CD14-positive monocyte (primary cell): ENCODE measurements at regions not wholly inside any gene's neighbourhood (a gene's known extent, or its start where the extent isn't known, plus 50 kb on each side); places are given as distances from the start of the nearest gene placed in this dataset.

Experiments used
- DNase-seq, 3 donors: peaks; one replicate each; pipeline ENCODE4 v3.0.0-alpha.2; 2011 to 2022
- H2AFZ ChIP-seq: 2 replicates; pipeline ENCODE4 v1.6.0; 2012; ENCODE audit warnings: mild to moderate bottlenecking, low read depth, low read length, inconsistent platforms; ENCODE audit not compliant: insufficient read depth, poor library complexity, severe bottlenecking
- H3K27ac ChIP-seq, 2 donors: 1 replicate in 1 of 2; 2 replicates in 1 of 2; pipeline ENCODE4 v1.5.1; 2012 to 2013; ENCODE audit warnings: low read length in 2 of 2, control low read depth in 1 of 2, inconsistent platforms in 1 of 2, low read depth in 1 of 2, mild to moderate bottlenecking in 1 of 2
- H3K27me3 ChIP-seq, 2 donors: one replicate each; pipeline versions ENCODE4 v1.6.0 to v1.6.1; 2011 to 2013; ENCODE audit warnings: low read length in 2 of 2; ENCODE audit not compliant: control insufficient read depth in 2 of 2, insufficient read depth in 2 of 2
- H3K36me3 ChIP-seq, 2 donors: replicated peaks in 1 of 2; 1 replicate in 1 of 2; 2 replicates in 1 of 2; pipeline versions ENCODE4 v1.5.1 to v1.6.1; 2012 to 2013; ENCODE audit warnings: low read length in 2 of 2, control low read depth in 1 of 2, inconsistent platforms in 1 of 2, mild to moderate bottlenecking in 1 of 2; ENCODE audit not compliant: insufficient read depth in 2 of 2, control insufficient read depth in 1 of 2
- H3K4me1 ChIP-seq, 2 donors: 1 replicate in 1 of 2; 2 replicates in 1 of 2; pipeline versions ENCODE4 v1.5.1 to v1.6.1; 2012 to 2013; ENCODE audit warnings: low read length in 2 of 2, control low read depth in 1 of 2, inconsistent platforms in 1 of 2, mild to moderate bottlenecking in 1 of 2, moderate library complexity in 1 of 2; ENCODE audit not compliant: insufficient read depth in 2 of 2, control insufficient read depth in 1 of 2
- H3K4me2 ChIP-seq: replicated peaks from 2 replicates; pipeline ENCODE3; 2012; ENCODE audit warnings: low read length, moderate library complexity, mild to moderate bottlenecking; ENCODE audit not compliant: poor library complexity, severe bottlenecking; ENCODE audit errors: extremely low read depth
- H3K4me3 ChIP-seq, 3 experiments: fragments of 200-600 bp in 1 of 3; sonication (generic) in 1 of 3; replicated peaks in 1 of 3; 1 replicate in 2 of 3; 2 replicates in 1 of 3; pipeline ENCODE4 v1.5.1; 2011 to 2013; ENCODE audit warnings: low read length in 3 of 3, mild to moderate bottlenecking in 3 of 3, control low read depth in 2 of 3, low read depth in 2 of 3, inconsistent platforms in 1 of 3, moderate library complexity in 1 of 3
- H3K79me2 ChIP-seq: 2 replicates; pipeline ENCODE4 v1.6.0; 2012; ENCODE audit warnings: mild to moderate bottlenecking, control low read depth, inconsistent platforms, low read length, moderate library complexity; ENCODE audit not compliant: insufficient read depth
- H3K9ac ChIP-seq: 2 replicates; pipeline ENCODE4 v1.6.0; 2017; ENCODE audit warnings: low read length, mild to moderate bottlenecking; ENCODE audit not compliant: insufficient read depth, poor library complexity, severe bottlenecking
- H3K9me3 ChIP-seq, 2 donors: replicated peaks in 1 of 2; 1 replicate in 1 of 2; 2 replicates in 1 of 2; pipeline versions ENCODE4 v1.5.1 to v1.6.1; 2012 to 2013; ENCODE audit warnings: low read length in 2 of 2, control low read depth in 1 of 2; ENCODE audit not compliant: control insufficient read depth in 1 of 2, insufficient read depth in 1 of 2
- H4K20me1 ChIP-seq: 2 replicates; pipeline ENCODE4 v1.6.0; 2012; ENCODE audit warnings: mild to moderate bottlenecking, low read length, control low read depth, moderate library complexity; ENCODE audit not compliant: insufficient read depth
- H3K27ac Mint-ChIP-seq, 7 donors: one replicate each; pipeline ENCODE4 v1.8.0; 2020; ENCODE audit warnings: mild to moderate bottlenecking in 7 of 7, mixed read lengths in 7 of 7, moderate library complexity in 6 of 7, inconsistent platforms in 2 of 7
- H3K27me3 Mint-ChIP-seq, 3 donors: one replicate each; pipeline ENCODE4 v1.8.0; 2021 to 2022; ENCODE audit warnings: low read depth in 3 of 3, mild to moderate bottlenecking in 3 of 3, mixed read lengths in 3 of 3, moderate library complexity in 3 of 3, inconsistent platforms in 1 of 3
- H3K36me3 Mint-ChIP-seq, 2 donors: one replicate each; pipeline ENCODE4 v1.8.0; 2020; ENCODE audit warnings: mixed read lengths in 2 of 2, inconsistent platforms in 1 of 2, mild to moderate bottlenecking in 1 of 2
- H3K4me1 Mint-ChIP-seq: one replicate; pipeline ENCODE4 v1.8.0; 2020; ENCODE audit warnings: mild to moderate bottlenecking, mixed read lengths
- H3K4me3 Mint-ChIP-seq, 2 donors: one replicate each; pipeline ENCODE4 v1.8.0; 2020; ENCODE audit warnings: mild to moderate bottlenecking in 2 of 2, mixed read lengths in 2 of 2, moderate library complexity in 1 of 2
- H3K9me3 Mint-ChIP-seq, 7 donors: one replicate each; pipeline ENCODE4 v1.8.0; 2020 to 2022; ENCODE audit warnings: mixed read lengths in 7 of 7, mild to moderate bottlenecking in 6 of 7, moderate library complexity in 6 of 7, inconsistent platforms in 2 of 7
- WGBS: methylation state at CpG from one replicate; pipeline ENCODE4 v1.1.5; 2013; ENCODE audit warnings: missing lambda C conversion rate; ENCODE audit not compliant: insufficient coverage; 5-methylcytosine and 5-hydroxymethylcytosine counted together
- intact Hi-C, 2 donors: fragments of 100-400 bp; cut with micrococcal nuclease; formaldehyde crosslinking; loops; one replicate each; pipeline versions ENCODE4 v1.15.0 to v1.15.1; 2023
- TF ChIP-seq, protein P1 (sequence below): fragments of 200-600 bp; IDR thresholded peaks from one replicate; pipeline ENCODE4 v1.8.0; 2022; ENCODE audit warnings: antibody characterized with exemption, mild to moderate bottlenecking

DNA sequence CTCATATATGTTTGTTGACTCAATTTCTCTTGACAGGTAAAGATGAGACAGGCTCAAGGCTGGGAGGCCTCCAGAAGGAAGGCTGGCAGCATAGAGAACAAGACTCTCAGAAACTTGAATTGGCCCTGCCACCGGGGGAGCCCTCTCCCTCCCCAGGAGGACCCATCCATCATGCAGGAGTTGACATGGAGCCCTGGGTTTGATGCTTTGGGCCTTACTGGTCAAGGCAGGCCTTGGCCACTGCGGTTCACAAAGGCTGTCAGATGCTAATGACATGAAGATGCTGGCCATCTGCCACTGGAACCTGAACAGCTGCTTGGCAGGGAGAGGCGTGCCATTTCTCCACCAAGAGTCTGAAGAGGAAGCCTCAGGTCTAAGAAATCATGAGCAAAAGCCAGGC, 193.6 kb downstream of the MTCL1 start:
- 82% methylated on average over 2 of the region's 3 CpGs for WGBS
- Histone ChIP-seq H3K79me2 (no peaks in the 10 kb centered on the region), H3K4me1 (no peaks in the 10 kb centered on the region), H3K4me2 (no peak overlapping the region), H3K9ac (no peak overlapping the region), H3K27ac (no peak overlapping the region), H3K4me3 (no peak overlapping the region), H3K27me3 (no peaks in the 10 kb centered on the region), H3K9me3 (peaks cover 0 to 3% of the 10 kb centered on the region in 2 donors), H2AFZ (no peak overlapping the region), H4K20me1 (no peaks in the 10 kb centered on the region), H3K36me3 (no peaks in the 10 kb centered on the region)
- intact Hi-C loops: no loop called here
- H3K27me3 Mint-ChIP-seq: peaks cover 0 to 7% (median 7%) of the 10 kb centered on the region in 3 donors
- peaks cover 3 to 16% (median 7%) of the 10 kb centered on the region in 7 donors for H3K9me3 Mint-ChIP-seq
- no peak for DNase-seq
- no peaks in the 10 kb centered on the region for H3K4me1 Mint-ChIP-seq
- no peaks in the 10 kb centered on the region for H3K36me3 Mint-ChIP-seq
- H3K4me3 Mint-ChIP-seq: no peak overlapping the region
- TF ChIP-seq, protein P1, sequence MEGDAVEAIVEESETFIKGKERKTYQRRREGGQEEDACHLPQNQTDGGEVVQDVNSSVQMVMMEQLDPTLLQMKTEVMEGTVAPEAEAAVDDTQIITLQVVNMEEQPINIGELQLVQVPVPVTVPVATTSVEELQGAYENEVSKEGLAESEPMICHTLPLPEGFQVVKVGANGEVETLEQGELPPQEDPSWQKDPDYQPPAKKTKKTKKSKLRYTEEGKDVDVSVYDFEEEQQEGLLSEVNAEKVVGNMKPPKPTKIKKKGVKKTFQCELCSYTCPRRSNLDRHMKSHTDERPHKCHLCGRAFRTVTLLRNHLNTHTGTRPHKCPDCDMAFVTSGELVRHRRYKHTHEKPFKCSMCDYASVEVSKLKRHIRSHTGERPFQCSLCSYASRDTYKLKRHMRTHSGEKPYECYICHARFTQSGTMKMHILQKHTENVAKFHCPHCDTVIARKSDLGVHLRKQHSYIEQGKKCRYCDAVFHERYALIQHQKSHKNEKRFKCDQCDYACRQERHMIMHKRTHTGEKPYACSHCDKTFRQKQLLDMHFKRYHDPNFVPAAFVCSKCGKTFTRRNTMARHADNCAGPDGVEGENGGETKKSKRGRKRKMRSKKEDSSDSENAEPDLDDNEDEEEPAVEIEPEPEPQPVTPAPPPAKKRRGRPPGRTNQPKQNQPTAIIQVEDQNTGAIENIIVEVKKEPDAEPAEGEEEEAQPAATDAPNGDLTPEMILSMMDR: no peak
- no peak overlapping the region for H3K27ac Mint-ChIP-seq

DNA sequence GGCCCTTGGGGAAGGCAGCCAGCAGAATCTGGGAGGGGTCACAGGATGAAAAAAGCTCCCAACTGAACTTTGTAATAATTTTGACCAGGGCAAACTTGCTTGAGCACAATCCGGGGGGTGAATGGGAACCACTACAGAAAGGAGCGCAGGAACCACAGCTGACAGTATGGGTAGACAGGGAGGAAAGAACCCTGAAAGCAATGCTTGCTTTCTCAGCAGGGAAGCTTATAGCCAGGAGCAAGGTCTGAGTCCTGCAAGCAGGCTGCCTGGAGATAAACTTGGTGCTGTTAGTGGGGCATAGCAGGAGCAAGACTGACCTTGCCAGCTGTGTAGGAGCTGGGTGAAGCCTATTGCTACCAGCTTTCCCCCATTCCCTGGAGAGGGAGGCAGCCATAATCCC, 195.2 kb downstream of the MTCL1 start:
- TF ChIP-seq, protein P1: no peak

More for the DNA sequence above, 195.2 kb downstream of the MTCL1 start:
- Histone ChIP-seq H3K4me3 (no peak overlapping the region), H2AFZ (no peak overlapping the region), H3K4me1 (no peaks in the 10 kb centered on the region), H3K4me2 (no peak overlapping the region), H3K79me2 (no peaks in the 10 kb centered on the region), H4K20me1 (no peaks in the 10 kb centered on the region), H3K27ac (no peak overlapping the region), H3K36me3 (no peaks in the 10 kb centered on the region), H3K9ac (no peak overlapping the region), H3K9me3 (peaks cover 3 to 5% of the 10 kb centered on the region in 2 donors), H3K27me3 (no peaks in the 10 kb centered on the region)
- Mint-ChIP-seq H3K9me3 (peaks cover 0 to 16% (median 9%) of the 10 kb centered on the region in 7 donors), H3K27me3 (peaks cover 0 to 7% (median 5%) of the 10 kb centered on the region in 3 donors), H3K4me3 (no peak overlapping the region), H3K27ac (peak overlapping the region in 1 of 7 donors; percentile 39), H3K4me1 (no peaks in the 10 kb centered on the region), H3K36me3 (no peaks in the 10 kb centered on the region)
- intact Hi-C loops: no loop called here
- no peak for DNase-seq
- WGBS: 93% methylated on average over 2 of the region's 2 CpGs
